ENCODE measurements at regions not wholly inside any gene's neighbourhood (a gene's known extent, or its start where the extent isn't known, plus 50 kb on each side); places are given as distances from the start of the nearest gene placed in this dataset.

- TF ChIP-seq, protein P1, sequence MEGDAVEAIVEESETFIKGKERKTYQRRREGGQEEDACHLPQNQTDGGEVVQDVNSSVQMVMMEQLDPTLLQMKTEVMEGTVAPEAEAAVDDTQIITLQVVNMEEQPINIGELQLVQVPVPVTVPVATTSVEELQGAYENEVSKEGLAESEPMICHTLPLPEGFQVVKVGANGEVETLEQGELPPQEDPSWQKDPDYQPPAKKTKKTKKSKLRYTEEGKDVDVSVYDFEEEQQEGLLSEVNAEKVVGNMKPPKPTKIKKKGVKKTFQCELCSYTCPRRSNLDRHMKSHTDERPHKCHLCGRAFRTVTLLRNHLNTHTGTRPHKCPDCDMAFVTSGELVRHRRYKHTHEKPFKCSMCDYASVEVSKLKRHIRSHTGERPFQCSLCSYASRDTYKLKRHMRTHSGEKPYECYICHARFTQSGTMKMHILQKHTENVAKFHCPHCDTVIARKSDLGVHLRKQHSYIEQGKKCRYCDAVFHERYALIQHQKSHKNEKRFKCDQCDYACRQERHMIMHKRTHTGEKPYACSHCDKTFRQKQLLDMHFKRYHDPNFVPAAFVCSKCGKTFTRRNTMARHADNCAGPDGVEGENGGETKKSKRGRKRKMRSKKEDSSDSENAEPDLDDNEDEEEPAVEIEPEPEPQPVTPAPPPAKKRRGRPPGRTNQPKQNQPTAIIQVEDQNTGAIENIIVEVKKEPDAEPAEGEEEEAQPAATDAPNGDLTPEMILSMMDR (IDR thresholded peaks at IDR 0.05), result no peak
- TF ChIP-seq POLR2A (IDR thresholded peaks at IDR 0.05), result no peak
These were observed 127.9 kb downstream of the COPRS start for GRCh38 chr17:31731118-31731517.

All from stomach (tissue), 4 donors.